ENCODE measurements at regions not wholly inside any gene's neighbourhood (a gene's known extent, or its start where the extent isn't known, plus 50 kb on each side); places are given as distances from the start of the nearest gene placed in this dataset.

DNA sequence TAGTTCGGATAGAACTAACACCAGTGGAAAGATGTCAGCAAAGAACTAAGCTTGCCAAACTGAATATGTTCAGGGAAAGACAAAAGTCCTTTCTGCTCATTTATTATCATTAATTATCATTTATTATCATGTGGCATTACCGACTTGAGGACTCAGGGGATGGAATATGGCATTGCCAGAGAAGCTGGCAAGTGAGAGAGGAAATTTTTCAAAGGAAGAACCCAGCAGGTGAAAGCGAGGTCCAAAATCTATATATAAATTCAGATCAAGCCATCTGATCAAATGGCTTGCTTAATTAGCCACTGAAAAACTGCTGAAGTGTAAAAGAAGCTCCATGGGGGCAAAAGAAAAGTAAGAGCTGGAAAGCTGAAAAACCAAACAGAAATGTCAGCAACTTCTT is 1049.6 kb upstream of the SEMA6A start:
- no peak overlapping the region for H3K27ac ChIP-seq
- no peaks in the 10 kb centered on the region for H3K36me3 ChIP-seq
- no peaks in the 10 kb centered on the region for H3K27me3 ChIP-seq (replicated peaks; ENCODE audit: insufficient read depth)
- no peak overlapping the region for H3K4me3 ChIP-seq
- no peaks in the 10 kb centered on the region for H3K4me1 ChIP-seq (ENCODE audit: control insufficient read depth in 1 of 2, low read depth in 2 of 2)
- TF ChIP-seq, protein P1, sequence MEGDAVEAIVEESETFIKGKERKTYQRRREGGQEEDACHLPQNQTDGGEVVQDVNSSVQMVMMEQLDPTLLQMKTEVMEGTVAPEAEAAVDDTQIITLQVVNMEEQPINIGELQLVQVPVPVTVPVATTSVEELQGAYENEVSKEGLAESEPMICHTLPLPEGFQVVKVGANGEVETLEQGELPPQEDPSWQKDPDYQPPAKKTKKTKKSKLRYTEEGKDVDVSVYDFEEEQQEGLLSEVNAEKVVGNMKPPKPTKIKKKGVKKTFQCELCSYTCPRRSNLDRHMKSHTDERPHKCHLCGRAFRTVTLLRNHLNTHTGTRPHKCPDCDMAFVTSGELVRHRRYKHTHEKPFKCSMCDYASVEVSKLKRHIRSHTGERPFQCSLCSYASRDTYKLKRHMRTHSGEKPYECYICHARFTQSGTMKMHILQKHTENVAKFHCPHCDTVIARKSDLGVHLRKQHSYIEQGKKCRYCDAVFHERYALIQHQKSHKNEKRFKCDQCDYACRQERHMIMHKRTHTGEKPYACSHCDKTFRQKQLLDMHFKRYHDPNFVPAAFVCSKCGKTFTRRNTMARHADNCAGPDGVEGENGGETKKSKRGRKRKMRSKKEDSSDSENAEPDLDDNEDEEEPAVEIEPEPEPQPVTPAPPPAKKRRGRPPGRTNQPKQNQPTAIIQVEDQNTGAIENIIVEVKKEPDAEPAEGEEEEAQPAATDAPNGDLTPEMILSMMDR (IDR thresholded peaks at IDR 0.05) = no peak
- ATAC-seq (ENCODE audit: insufficient number of reproducible peaks, low FRiP score, low read depth) = no peak
- DNase-seq (ENCODE audit: low spot score) = no peak
- H3K9me3 ChIP-seq = no peaks in the 10 kb centered on the region

- Histone ChIP-seq H3K9me3 (no peaks in the 10 kb centered on the region), H3K36me3 (no peaks in the 10 kb centered on the region), H3K27me3 (replicated peaks; ENCODE audit: insufficient read depth) (no peaks in the 10 kb centered on the region), H3K4me3 (no peak overlapping the region), H3K4me1 (ENCODE audit: control insufficient read depth in 1 of 2, low read depth in 2 of 2) (no peaks in the 10 kb centered on the region), H3K27ac (no peak overlapping the region)
- no peak for DNase-seq (ENCODE audit: low spot score)
- no peak for ATAC-seq (ENCODE audit: insufficient number of reproducible peaks, low FRiP score, low read depth)
- TF ChIP-seq, protein P1 (IDR thresholded peaks at IDR 0.05) = no peak
Observed at GRCh38 chr5:117623042-117623805, 1048.6 kb upstream of the SEMA6A start.

DNA sequence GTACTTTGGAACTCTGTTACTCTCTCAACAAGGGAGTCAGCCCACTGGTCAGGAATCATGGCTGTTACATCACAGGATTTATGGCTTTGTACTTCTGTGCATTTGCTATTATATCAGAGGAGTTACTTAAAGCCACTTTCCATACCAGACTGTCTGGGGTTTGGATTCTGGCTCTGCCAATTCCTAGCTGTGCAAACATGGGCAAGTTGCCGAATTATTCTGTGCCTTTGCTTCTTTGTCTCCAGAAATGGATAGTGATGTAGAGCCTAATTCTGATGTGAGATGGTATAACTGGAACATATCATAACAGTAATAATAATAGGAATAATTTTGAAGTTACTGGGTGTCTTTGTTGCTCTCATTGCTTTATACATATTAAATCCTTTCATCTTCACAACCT is 1047.3 kb upstream of the SEMA6A start:
- no peak for DNase-seq (ENCODE audit: low spot score)
- H3K27me3 ChIP-seq (replicated peaks; ENCODE audit: insufficient read depth) = no peaks in the 10 kb centered on the region
- H3K27ac ChIP-seq = no peak overlapping the region
- no peak for ATAC-seq (ENCODE audit: insufficient number of reproducible peaks, low FRiP score, low read depth)
- TF ChIP-seq, protein P1 (IDR thresholded peaks at IDR 0.05) = no peak
- H3K4me1 ChIP-seq (ENCODE audit: control insufficient read depth in 1 of 2, low read depth in 2 of 2) = no peaks in the 10 kb centered on the region
- no peaks in the 10 kb centered on the region for H3K9me3 ChIP-seq
- no peaks in the 10 kb centered on the region for H3K36me3 ChIP-seq
- H3K4me3 ChIP-seq = no peak overlapping the region

GRCh38 chr5:117615226-117615625 is 1040.6 kb upstream of the SEMA6A start:
- ATAC-seq (ENCODE audit: insufficient number of reproducible peaks, low FRiP score, low read depth) = no peak
- no peaks in the 10 kb centered on the region for H3K36me3 ChIP-seq
- no peak for DNase-seq (ENCODE audit: low spot score)

GRCh38 chr5:117614408-117614807 is 1039.8 kb upstream of the SEMA6A start:
- Histone ChIP-seq H3K27me3 (replicated peaks; ENCODE audit: insufficient read depth) (no peaks in the 10 kb centered on the region), H3K9me3 (no peaks in the 10 kb centered on the region), H3K36me3 (no peaks in the 10 kb centered on the region), H3K4me3 (no peak overlapping the region), H3K4me1 (ENCODE audit: control insufficient read depth in 1 of 2, low read depth in 2 of 2) (no peaks in the 10 kb centered on the region), H3K27ac (no peak overlapping the region)
- ATAC-seq (ENCODE audit: insufficient number of reproducible peaks, low FRiP score, low read depth) = no peak
- TF ChIP-seq, protein P1 (IDR thresholded peaks at IDR 0.05) = no peak
- no peak for DNase-seq (ENCODE audit: low spot score)

More at GRCh38 chr5:117615226-117615625, 1040.6 kb upstream of the SEMA6A start:
- no peak overlapping the region for H3K27ac ChIP-seq
- TF ChIP-seq, protein P1 (IDR thresholded peaks at IDR 0.05) = no peak
- H3K9me3 ChIP-seq = no peaks in the 10 kb centered on the region
- H3K4me3 ChIP-seq = no peak overlapping the region
- H3K27me3 ChIP-seq (replicated peaks; ENCODE audit: insufficient read depth) = no peaks in the 10 kb centered on the region
- no peaks in the 10 kb centered on the region for H3K4me1 ChIP-seq (ENCODE audit: control insufficient read depth in 1 of 2, low read depth in 2 of 2)

All from thoracic aorta (tissue), 2 donors.